MM.1S (cell line): ENCODE measurements at regions not wholly inside any gene's neighbourhood (a gene's known extent, or its start where the extent isn't known, plus 50 kb on each side); places are given as distances from the start of the nearest gene placed in this dataset.

Experiments
- DNase-seq: peaks from one replicate; pipeline ENCODE4 v3.0.0-alpha.2; 2015
- H2AFZ ChIP-seq: fragments of 300-600 bp; sonication (generic); 2 replicates; pipeline ENCODE4 v1.6.0; 2016; ENCODE audit warnings: antibody characterized with exemption, low read length
- H3F3A ChIP-seq: fragments of 300-600 bp; sonication (generic); 2 replicates; pipeline ENCODE4 v1.6.1; 2016; ENCODE audit warnings: mild to moderate bottlenecking, antibody characterized with exemption, low read length, moderate library complexity, mixed read lengths; ENCODE audit not compliant: insufficient read depth
- H3K27ac ChIP-seq: fragments of 300-600 bp; sonication (generic); 2 replicates; pipeline ENCODE4 v1.5.1; 2016; ENCODE audit warnings: mild to moderate bottlenecking, low read length
- H3K27me3 ChIP-seq: fragments of 300-600 bp; sonication (generic); replicated peaks from 2 replicates; pipeline ENCODE4 v1.6.0; 2016; ENCODE audit warnings: low read length; ENCODE audit not compliant: insufficient read depth
- H3K36me3 ChIP-seq: fragments of 300-600 bp; sonication (generic); replicated peaks from 2 replicates; pipeline ENCODE4 v1.6.1; 2016; ENCODE audit warnings: mild to moderate bottlenecking, low read length, mixed read lengths; ENCODE audit not compliant: insufficient read depth
- H3K4me1 ChIP-seq: fragments of 300-600 bp; sonication (generic); 2 replicates; pipeline ENCODE4 v1.6.1; 2016; ENCODE audit warnings: low read length, mixed read lengths
- H3K4me2 ChIP-seq: fragments of 300-600 bp; sonication (generic); 2 replicates; pipeline ENCODE4 v1.6.0; 2016; ENCODE audit warnings: low read depth, low read length
- H3K4me3 ChIP-seq: fragments of 300-600 bp; sonication (generic); 2 replicates; pipeline ENCODE4 v1.5.1; 2016; ENCODE audit warnings: low read length, mixed read lengths
- H3K79me2 ChIP-seq: fragments of 300-600 bp; sonication (generic); 2 replicates; pipeline ENCODE4 v1.6.1; 2016; ENCODE audit warnings: mixed run types, low read length, mixed read lengths
- H3K9ac ChIP-seq: fragments of 300-600 bp; sonication (generic); 2 replicates; pipeline ENCODE4 v1.6.1; 2016; ENCODE audit warnings: low read length, mixed read lengths
- H3K9me2 ChIP-seq: fragments of 300-600 bp; sonication (generic); replicated peaks from 2 replicates; pipeline ENCODE4 v1.6.1; 2016; ENCODE audit warnings: mild to moderate bottlenecking, low read length, mixed read lengths; ENCODE audit not compliant: insufficient read depth
- H3K9me3 ChIP-seq: fragments of 300-600 bp; sonication (generic); replicated peaks from 2 replicates; pipeline ENCODE4 v1.6.1; 2016; ENCODE audit warnings: mild to moderate bottlenecking, low read length, mixed read lengths; ENCODE audit not compliant: insufficient read depth
- H4K20me1 ChIP-seq: fragments of 300-600 bp; sonication (generic); 2 replicates; pipeline ENCODE4 v1.6.1; 2016; ENCODE audit warnings: mild to moderate bottlenecking, low read length, moderate library complexity, mixed read lengths; ENCODE audit not compliant: insufficient read depth
- EZH2 ChIP-seq: fragments of 300-600 bp; sonication (generic); optimal IDR thresholded peaks from 2 replicates; pipeline ENCODE3; 2017; ENCODE audit warnings: low read depth, mild to moderate bottlenecking, antibody characterized with exemption, low read length, mixed read lengths
- EZH2phosphoT487 ChIP-seq: fragments of 300-600 bp; sonication (generic); IDR thresholded peaks from 2 replicates; pipeline ENCODE4 v1.6.1; 2018; ENCODE audit warnings: antibody characterized with exemption, low read length
- TF ChIP-seq, protein P1 (sequence below): fragments of 300-600 bp; sonication (generic); IDR thresholded peaks from 2 replicates; pipeline ENCODE4 v1.5.1; 2016; ENCODE audit warnings: antibody characterized with exemption, low read length, mixed read lengths

- no peak overlapping the region for H2AFZ ChIP-seq
- no peaks in the 10 kb centered on the region for H3K4me1 ChIP-seq
- H3K27ac ChIP-seq: no peak overlapping the region
- no peaks in the 10 kb centered on the region for H3K27me3 ChIP-seq
- no peak overlapping the region for H3K4me2 ChIP-seq
- no peaks in the 10 kb centered on the region for H3F3A ChIP-seq
- H3K36me3 ChIP-seq: no peaks in the 10 kb centered on the region
- H3K4me3 ChIP-seq: no peak overlapping the region
- H3K9me2 ChIP-seq: no peaks in the 10 kb centered on the region
- no peak for DNase-seq
- no peaks in the 10 kb centered on the region for H3K79me2 ChIP-seq
- H3K9ac ChIP-seq: no peak overlapping the region
- H4K20me1 ChIP-seq: no peaks in the 10 kb centered on the region
- TF ChIP-seq EZH2phosphoT487: no peak
- TF ChIP-seq, protein P1, sequence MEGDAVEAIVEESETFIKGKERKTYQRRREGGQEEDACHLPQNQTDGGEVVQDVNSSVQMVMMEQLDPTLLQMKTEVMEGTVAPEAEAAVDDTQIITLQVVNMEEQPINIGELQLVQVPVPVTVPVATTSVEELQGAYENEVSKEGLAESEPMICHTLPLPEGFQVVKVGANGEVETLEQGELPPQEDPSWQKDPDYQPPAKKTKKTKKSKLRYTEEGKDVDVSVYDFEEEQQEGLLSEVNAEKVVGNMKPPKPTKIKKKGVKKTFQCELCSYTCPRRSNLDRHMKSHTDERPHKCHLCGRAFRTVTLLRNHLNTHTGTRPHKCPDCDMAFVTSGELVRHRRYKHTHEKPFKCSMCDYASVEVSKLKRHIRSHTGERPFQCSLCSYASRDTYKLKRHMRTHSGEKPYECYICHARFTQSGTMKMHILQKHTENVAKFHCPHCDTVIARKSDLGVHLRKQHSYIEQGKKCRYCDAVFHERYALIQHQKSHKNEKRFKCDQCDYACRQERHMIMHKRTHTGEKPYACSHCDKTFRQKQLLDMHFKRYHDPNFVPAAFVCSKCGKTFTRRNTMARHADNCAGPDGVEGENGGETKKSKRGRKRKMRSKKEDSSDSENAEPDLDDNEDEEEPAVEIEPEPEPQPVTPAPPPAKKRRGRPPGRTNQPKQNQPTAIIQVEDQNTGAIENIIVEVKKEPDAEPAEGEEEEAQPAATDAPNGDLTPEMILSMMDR: no peak
- no peak for TF ChIP-seq EZH2
- H3K9me3 ChIP-seq: no peaks in the 10 kb centered on the region
Observed at GRCh38 chr4:120175272-120175671, 108.6 kb upstream of the MAD2L1 start.

DNA sequence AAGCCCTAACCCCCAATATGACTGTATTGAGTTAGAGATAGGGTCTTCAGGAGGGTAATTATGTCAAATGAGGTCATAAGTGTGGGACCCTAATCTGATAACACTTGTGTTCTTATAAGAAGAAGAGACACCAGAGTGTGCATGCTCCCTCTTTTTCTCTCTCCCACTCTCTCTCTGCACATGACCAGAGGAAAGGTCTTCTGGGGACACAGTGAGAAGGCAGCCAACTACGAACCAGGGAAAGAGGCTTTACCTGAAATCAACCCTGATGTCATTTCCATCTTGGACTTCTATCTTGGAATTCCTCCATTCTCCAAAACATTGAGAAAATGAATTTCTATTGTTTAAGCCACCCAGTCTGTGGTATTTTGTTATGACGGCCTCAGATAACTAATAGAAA, 97.2 kb upstream of the MAD2L1 start:
- no peak overlapping the region for H2AFZ ChIP-seq
- DNase-seq: no peak
- no peaks in the 10 kb centered on the region for H3K36me3 ChIP-seq
- no peak overlapping the region for H3K9ac ChIP-seq
- no peaks in the 10 kb centered on the region for H3K27me3 ChIP-seq
- H3K27ac ChIP-seq: no peak overlapping the region
- H3K9me3 ChIP-seq: no peaks in the 10 kb centered on the region
- no peaks in the 10 kb centered on the region for H3F3A ChIP-seq
- no peaks in the 10 kb centered on the region for H3K4me1 ChIP-seq
- no peak overlapping the region for H3K4me3 ChIP-seq
- H4K20me1 ChIP-seq: no peaks in the 10 kb centered on the region
- no peaks in the 10 kb centered on the region for H3K79me2 ChIP-seq
- no peak overlapping the region for H3K4me2 ChIP-seq
- H3K9me2 ChIP-seq: no peaks in the 10 kb centered on the region
- no peak for TF ChIP-seq EZH2phosphoT487
- TF ChIP-seq, protein P1: no peak
- TF ChIP-seq EZH2: no peak

DNA sequence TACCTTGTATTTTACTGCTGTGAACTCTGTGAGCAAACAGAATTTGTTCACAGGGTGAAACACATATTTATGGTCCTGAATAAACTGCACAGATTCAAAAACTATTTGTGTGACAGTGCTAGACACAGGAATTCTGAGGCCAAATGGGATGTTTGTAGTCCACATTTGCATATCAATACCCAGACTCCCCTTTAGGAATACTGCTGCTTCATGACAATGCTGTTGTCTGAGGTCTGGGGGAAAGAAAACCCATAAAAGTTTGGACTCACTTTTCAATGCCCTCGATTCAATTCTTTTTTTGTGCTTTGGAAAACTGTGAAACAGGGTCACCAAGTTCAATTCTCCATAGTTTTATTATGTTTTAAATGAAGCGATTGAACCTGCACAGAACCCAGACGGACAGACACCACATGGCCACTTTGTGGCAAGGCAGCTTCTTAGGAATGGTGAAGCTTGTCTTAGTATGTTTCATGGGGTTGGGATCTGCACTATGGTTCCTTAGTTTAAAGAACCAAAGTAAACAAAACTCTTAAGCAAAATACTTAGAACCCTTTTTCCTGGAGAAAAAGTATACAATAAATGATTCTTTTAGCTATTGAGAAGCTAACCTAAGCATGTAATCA, 92.3 kb upstream of the MAD2L1 start:
- Histone ChIP-seq H3K4me3 (no peak overlapping the region), H3K4me1 (no peaks in the 10 kb centered on the region), H3K9ac (no peak overlapping the region), H3F3A (no peaks in the 10 kb centered on the region), H3K9me3 (no peaks in the 10 kb centered on the region), H3K27ac (no peak overlapping the region), H3K27me3 (no peaks in the 10 kb centered on the region), H3K9me2 (no peaks in the 10 kb centered on the region), H3K36me3 (no peaks in the 10 kb centered on the region), H3K4me2 (no peak overlapping the region), H2AFZ (no peak overlapping the region), H3K79me2 (no peaks in the 10 kb centered on the region), H4K20me1 (no peaks in the 10 kb centered on the region)
- DNase-seq: no peak
- TF ChIP-seq EZH2 (no peak), EZH2phosphoT487 (no peak)
- TF ChIP-seq, protein P1: no peak
